Activated naive CD4-positive, alpha-beta T cell treated with anti-CD3 and anti-CD28 coated beads, Interleukin-2, amount 10 ng/mL, durations not matched to agents 7 days and 5 days (primary cell): ENCODE measurements at regions not wholly inside any gene's neighbourhood (a gene's known extent, or its start where the extent isn't known, plus 50 kb on each side); places are given as distances from the start of the nearest gene placed in this dataset.

ENCODE experiments used
- CTCF ChIA-PET: fragments of 350-600 bp; sonication (Branson Sonifier 250); formaldehyde crosslinking; loops from one replicate; lab custom pipeline; 2021; ENCODE audit warnings: antibody characterized with exemption; lab: Charles Lee
- DNase-seq: peaks from one replicate; pipeline ENCODE4 v3.0.0-alpha.2; 2020
- H3K27ac Mint-ChIP-seq: one replicate; pipeline ENCODE4 v1.8.0; 2021; ENCODE audit warnings: mild to moderate bottlenecking, moderate library complexity, mixed read lengths
- H3K27me3 Mint-ChIP-seq: one replicate; pipeline ENCODE4 v1.8.0; 2021; ENCODE audit warnings: mild to moderate bottlenecking, mixed read lengths
- H3K36me3 Mint-ChIP-seq: one replicate; pipeline ENCODE4 v1.8.0; 2021; ENCODE audit warnings: mixed read lengths
- H3K4me1 Mint-ChIP-seq: one replicate; pipeline ENCODE4 v1.8.0; 2021; ENCODE audit warnings: mixed read lengths
- H3K4me3 Mint-ChIP-seq: one replicate; pipeline ENCODE4 v1.8.0; 2021; ENCODE audit warnings: mild to moderate bottlenecking, moderate library complexity, mixed read lengths
- H3K9me3 Mint-ChIP-seq: one replicate; pipeline ENCODE4 v1.8.0; 2021; ENCODE audit warnings: mixed read lengths

DNA sequence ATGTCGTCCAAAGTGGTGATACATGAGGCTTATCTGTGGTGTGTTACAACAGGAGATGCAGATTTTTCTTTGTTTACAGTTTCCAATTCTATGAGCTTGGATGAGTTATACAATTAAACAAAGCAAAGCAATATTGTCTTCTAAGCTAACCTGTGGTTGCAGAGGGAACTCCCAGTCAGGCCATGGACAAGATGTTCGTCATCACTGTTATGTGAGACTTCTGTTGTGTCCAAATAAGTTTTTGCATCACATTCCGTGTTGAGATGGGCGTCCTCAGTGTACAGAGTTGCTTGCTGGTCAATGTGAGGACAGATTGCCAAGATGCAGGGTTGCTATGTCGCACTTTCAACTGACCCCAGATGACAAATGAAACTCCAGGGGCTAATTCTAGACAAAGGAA, 189.3 kb downstream of the IRF8 start:
- H3K4me3 Mint-ChIP-seq: no peak overlapping the region
- H3K4me1 Mint-ChIP-seq: peaks cover 6% of the 10 kb centered on the region
- H3K27ac Mint-ChIP-seq: no peak overlapping the region
- no peaks in the 10 kb centered on the region for H3K36me3 Mint-ChIP-seq
- CTCF ChIA-PET: no interaction called here
- H3K9me3 Mint-ChIP-seq: no peaks in the 10 kb centered on the region
- H3K27me3 Mint-ChIP-seq: no peaks in the 10 kb centered on the region
- DNase-seq: no peak

DNA sequence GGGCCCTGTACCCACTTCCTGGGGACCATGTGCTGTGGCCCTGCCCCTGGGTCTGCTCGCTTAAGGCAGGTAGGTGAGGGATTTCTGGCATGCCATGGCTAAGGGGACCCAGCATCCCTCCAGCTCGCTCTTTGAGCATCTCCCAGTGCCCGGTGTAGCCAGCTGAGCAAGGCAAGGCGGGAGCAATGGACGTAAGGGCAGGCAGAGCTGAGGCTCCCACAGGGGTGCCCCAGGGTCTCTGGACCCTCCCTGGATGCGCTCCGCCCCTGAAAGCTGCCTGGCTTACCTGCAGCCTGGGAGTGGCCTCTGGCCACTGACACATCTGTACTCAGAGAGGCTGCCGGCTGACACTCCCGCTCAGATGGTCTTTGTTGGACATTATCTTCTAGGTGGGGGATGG, 189.9 kb downstream of the IRF8 start:
- H3K4me3 Mint-ChIP-seq: no peak overlapping the region
- H3K9me3 Mint-ChIP-seq: no peaks in the 10 kb centered on the region
- DNase-seq: no peak
- CTCF ChIA-PET: no interaction called here
- no peak overlapping the region for H3K27ac Mint-ChIP-seq
- H3K27me3 Mint-ChIP-seq: no peaks in the 10 kb centered on the region
- H3K4me1 Mint-ChIP-seq: peaks cover 6% of the 10 kb centered on the region
- no peaks in the 10 kb centered on the region for H3K36me3 Mint-ChIP-seq

DNA sequence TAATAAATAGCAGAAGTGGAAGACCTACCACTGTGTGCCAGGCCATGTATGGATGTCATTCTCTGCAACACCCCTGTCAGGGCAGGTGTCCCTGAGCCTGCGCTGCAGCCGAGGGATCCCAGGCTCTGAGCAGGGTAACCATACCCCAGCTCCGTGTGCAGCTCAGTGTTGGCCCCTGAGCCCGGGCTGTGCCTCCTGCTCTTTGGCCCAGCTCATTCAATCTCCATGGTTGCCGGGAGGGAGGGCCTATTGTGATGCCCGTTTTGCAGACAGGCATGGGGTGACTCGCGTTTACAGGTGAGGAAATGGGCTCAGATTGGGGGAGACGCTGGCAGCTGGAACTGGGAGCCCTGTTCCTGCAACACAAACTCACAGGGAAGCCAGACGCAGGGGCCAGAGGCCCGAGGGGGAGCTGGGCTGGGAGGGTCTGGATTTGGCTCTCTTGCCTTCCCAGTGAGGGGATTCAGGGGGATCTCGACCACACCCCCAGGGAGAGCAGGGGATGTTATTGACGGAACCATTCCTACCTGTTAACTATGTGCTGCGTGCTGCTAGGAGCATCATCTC, 190.5 kb downstream of the IRF8 start:
- H3K9me3 Mint-ChIP-seq: no peaks in the 10 kb centered on the region
- H3K27ac Mint-ChIP-seq: no peak overlapping the region
- peaks cover 6% of the 10 kb centered on the region for H3K4me1 Mint-ChIP-seq
- no peaks in the 10 kb centered on the region for H3K27me3 Mint-ChIP-seq
- H3K36me3 Mint-ChIP-seq: no peaks in the 10 kb centered on the region
- no peak overlapping the region for H3K4me3 Mint-ChIP-seq
- CTCF ChIA-PET: no interaction called here
- DNase-seq: no peak

DNA sequence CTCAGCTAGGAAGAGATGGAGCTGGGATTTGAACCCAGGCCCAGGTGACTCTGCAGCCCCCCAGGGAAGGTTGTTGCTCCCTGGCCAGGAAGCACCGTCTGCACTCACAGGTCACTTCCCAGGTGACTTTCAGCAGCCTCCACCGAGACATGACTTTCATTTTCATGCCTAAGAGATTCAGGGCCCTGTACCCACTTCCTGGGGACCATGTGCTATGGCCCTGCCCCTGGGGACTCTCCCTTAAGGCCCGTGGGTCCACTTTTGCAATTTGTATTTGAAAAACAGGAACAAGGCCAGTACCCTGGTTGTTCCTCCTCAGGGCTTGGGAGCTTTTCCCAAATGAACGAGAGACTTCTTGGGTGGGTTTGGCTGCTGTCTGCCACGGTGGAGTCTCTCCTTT, 191.0 kb downstream of the IRF8 start:
- no peaks in the 10 kb centered on the region for H3K36me3 Mint-ChIP-seq
- no peak overlapping the region for H3K4me3 Mint-ChIP-seq
- no peak for DNase-seq
- peaks cover 6% of the 10 kb centered on the region for H3K4me1 Mint-ChIP-seq
- CTCF ChIA-PET: no interaction called here
- no peaks in the 10 kb centered on the region for H3K27me3 Mint-ChIP-seq
- no peak overlapping the region for H3K27ac Mint-ChIP-seq
- no peaks in the 10 kb centered on the region for H3K9me3 Mint-ChIP-seq

DNA sequence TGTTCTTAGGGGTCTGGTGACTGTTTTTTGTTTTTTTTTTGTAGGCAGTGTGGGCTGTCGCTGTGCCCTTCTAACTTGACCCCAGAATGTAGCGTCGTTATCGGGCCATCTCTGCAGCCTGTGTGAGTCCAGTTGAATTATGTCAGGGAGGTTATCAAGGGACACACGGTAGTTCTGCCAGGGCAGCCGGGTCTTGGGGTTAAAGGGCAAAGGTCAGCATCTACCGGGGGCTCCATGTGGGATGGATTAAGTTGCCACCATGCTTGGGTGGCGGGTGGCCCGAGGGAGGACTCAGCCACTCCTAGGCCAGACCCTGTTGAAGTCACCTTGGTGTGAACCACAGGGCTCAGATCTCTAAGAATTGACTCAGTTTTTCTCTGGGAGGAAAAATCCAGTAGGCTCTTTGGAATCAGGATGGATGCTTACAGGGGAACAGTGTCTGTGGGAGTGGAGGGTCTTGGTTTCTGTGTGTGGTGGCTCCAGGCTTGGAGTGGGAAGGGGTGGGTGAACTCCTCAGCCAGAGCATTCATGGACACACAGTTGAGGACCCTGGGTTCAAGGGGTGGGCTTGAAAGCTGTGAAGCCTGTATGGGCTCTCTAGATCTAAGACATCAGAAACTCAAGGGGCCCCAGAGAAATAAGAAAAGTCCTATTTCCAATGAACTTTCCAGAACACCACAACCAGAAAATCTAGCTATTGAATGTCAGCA, 191.7 kb downstream of the IRF8 start:
- Mint-ChIP-seq H3K4me3 (no peak overlapping the region), H3K27me3 (no peaks in the 10 kb centered on the region), H3K27ac (no peak overlapping the region), H3K36me3 (no peaks in the 10 kb centered on the region), H3K4me1 (peaks cover 6% of the 10 kb centered on the region), H3K9me3 (no peaks in the 10 kb centered on the region)
- DNase-seq: no peak
- CTCF ChIA-PET: no interaction called here

DNA sequence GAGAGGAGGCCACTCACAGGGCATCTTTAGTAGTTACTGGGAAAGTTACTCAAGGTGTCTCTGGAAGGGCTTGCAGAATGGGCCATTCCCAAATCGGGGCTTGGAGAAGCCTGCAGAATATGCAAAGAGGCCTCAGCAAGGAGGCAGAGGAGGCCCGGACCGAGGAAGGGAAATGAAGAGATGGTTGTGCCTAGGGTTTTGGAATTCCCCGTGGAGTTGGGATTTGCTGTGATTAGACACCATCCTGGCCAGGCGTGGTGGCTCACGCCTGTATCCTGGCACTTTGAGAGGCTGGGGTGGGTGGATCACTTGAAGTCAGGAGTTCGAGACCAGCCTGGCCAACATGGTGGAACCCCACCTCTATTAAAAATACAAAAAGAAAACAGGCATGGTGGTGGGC, 193.0 kb downstream of the IRF8 start:
- peaks cover 6% of the 10 kb centered on the region for H3K4me1 Mint-ChIP-seq
- H3K9me3 Mint-ChIP-seq: no peaks in the 10 kb centered on the region
- H3K4me3 Mint-ChIP-seq: no peak overlapping the region
- no peak overlapping the region for H3K27ac Mint-ChIP-seq
- H3K36me3 Mint-ChIP-seq: no peaks in the 10 kb centered on the region
- CTCF ChIA-PET: no interaction called here
- H3K27me3 Mint-ChIP-seq: no peaks in the 10 kb centered on the region
- DNase-seq: no peak

DNA sequence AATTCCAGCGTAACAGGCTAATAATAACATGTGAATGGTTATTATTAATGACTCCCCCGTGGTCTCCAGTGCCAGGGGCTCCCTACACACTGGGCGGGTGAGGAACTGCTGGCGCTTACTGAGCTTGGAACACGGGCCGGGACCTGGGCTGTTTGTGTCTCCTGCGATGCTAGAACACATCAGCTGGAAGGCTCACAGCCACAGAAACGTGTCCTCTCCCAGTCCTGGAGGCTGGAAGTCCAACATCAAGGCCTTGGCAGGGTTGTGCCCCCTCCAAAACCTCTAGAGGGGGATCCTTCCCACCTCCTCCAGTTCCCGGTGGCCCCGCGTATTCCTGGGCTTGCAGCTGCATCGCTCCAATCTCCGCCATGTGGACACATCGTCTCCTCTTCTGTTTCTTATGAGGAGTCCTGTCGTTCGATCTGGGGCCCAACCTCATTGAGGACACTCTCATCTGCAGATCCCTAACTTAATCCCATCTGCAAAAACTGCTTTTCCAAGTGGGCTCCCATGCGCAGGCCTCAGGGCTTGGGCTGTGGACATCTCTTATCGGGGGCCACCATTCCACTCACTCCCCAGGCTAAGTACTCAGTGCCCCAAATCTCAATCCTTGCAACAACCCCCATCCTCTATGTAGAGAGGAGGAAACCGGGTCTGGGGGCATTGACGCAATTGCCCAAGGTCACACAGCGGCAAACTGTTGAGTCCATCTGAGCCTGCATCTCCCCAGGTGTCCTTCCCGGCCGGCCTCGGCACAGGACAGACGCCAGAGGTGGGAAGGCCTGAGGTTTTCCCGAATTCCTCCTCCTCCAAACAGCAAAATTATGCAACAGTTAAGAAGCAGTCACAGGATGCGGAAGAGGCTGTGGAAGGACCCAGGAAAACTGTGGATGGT, 193.9 kb downstream of the IRF8 start:
- Mint-ChIP-seq H3K27me3 (no peaks in the 10 kb centered on the region), H3K27ac (no peak overlapping the region), H3K4me1 (peaks cover 6% of the 10 kb centered on the region), H3K4me3 (no peak overlapping the region), H3K9me3 (no peaks in the 10 kb centered on the region), H3K36me3 (no peaks in the 10 kb centered on the region)
- DNase-seq: no peak
- CTCF ChIA-PET: no interaction called here

DNA sequence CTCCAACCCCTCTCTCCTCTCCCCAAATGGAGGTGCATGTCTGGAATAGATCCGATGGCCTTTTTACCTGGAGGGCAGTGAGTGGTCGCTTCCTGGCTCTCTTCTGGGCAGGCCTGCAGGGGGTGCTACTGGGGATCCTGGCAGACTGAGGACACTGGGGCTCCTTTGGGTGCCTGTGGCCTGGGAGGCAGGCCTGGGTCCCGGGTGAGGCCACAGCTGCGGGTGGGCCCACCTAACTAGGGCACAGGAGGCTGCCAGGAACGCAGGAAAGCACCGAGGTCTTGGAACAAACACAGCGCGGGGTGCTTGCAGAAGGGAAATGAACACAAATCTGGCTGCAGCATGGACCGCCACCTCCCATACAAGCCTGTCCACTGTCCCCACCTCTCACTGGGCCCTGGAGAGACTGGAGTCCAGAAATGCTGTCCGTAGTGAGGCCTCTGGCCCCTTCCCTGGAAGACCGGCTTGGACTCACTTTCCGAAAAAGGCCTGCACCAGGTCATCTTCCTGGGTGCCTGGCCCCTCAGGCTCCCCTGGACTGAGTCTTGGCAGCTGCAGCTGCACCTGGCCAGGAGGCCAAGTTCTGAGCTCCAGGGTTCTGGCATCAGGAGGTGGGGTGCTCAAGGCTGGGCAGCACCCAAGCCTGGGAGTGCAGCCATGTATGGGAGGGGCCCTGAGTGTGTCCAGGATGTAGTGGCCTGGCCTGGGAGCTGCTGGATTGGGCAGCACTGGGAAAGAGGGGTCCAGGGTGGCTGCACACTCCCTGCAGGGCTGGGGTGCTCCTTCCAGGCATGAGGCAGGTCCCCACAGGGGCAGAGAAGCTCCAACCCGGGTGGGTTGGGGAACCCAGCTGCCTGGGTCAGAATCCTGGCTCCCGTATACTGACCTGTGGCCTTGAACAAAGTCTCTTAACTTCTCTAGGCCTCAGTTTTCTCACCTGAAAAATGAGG, 195.1 kb downstream of the IRF8 start:
- no peaks in the 10 kb centered on the region for H3K27me3 Mint-ChIP-seq
- CTCF ChIA-PET: no interaction called here
- no peak overlapping the region for H3K27ac Mint-ChIP-seq
- no peaks in the 10 kb centered on the region for H3K9me3 Mint-ChIP-seq
- no peak for DNase-seq
- H3K4me3 Mint-ChIP-seq: no peak overlapping the region
- H3K36me3 Mint-ChIP-seq: no peaks in the 10 kb centered on the region
- H3K4me1 Mint-ChIP-seq: peaks cover 6% of the 10 kb centered on the region

DNA sequence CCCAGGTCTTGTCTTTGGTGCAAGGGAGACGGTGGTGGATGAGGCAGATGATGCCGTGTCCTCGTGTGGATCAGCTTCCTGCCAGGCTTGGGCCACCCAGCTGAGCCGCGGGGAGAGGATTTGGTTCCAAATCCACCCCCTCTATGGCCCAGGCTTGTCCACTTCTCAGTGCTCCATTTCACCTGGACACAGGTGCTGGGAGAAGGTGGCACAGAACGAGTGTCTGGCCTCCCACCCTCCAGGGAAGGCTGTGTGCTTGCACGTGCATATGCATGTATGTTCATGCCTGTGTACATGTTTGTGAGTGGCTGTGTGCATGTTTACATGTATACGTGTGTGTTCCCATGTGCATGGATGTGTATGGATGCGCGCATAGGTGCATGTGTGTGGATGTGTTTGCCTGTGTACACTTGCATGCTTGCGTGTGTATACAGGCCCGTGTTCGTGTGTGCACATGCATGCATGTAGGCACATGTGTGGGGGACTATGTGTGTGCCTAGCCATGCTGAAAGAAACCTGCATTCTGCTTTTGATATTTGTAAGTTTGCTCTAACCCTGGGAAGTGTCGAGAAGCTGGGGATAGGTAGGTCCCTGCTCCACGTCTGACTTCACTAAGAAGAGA, 196.3 kb downstream of the IRF8 start:
- DNase-seq: no peak
- Mint-ChIP-seq H3K4me3 (no peak overlapping the region), H3K9me3 (no peaks in the 10 kb centered on the region), H3K36me3 (no peaks in the 10 kb centered on the region), H3K27ac (no peak overlapping the region), H3K27me3 (no peaks in the 10 kb centered on the region), H3K4me1 (no peaks in the 10 kb centered on the region)
- CTCF ChIA-PET: no interaction called here

DNA sequence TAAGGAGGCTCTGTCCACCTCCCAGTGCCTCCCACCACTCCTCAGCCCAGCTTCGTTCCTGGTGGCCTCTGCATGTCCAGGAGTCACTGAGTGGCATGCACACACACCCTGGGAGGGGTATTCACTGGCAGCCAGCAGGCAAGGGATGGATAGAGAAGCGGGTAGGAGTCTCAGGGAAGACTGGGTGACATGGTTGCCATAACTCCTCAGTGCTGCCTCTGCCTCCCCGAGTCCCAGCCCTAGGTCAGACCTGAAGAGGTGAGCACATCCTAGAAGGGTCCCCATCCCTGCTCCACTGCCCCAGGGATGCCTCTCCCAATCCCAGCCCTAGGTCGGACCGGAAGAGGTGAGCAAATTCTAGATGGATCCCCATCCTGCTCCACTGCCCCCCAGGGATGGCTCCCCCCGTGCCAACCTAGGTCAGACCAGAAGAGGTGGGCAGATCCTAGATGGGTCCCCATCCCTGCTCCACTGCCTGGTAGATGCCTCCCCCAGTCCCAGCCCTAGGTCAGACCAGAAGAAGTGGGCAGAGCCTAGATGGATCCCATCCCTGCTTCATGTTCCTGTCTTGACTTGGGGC, 197.0 kb downstream of the IRF8 start:
- DNase-seq: no peak
- H3K9me3 Mint-ChIP-seq: no peaks in the 10 kb centered on the region

DNA sequence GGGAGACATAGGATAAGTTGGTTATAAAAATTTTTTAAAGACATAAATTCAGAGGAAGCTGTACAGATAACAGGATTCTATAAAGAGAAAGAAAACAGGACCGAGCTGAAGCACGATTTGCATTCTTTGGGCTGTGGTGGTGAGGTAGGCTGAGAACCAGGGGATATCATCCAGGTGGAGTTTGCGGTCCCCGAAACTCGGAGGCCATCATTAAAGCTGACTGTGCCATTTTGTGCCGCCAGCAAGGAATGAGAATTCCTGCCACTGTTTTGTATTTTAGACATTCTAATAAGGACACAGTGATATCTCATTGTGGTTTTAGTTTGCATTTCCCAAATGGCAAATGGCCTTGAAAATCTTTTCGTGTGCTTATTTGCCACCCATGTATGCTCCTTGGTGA, 197.9 kb downstream of the IRF8 start:
- Mint-ChIP-seq H3K27me3 (peaks cover 2% of the 10 kb centered on the region), H3K4me1 (no peaks in the 10 kb centered on the region), H3K27ac (no peak overlapping the region), H3K4me3 (no peak overlapping the region), H3K9me3 (no peaks in the 10 kb centered on the region), H3K36me3 (no peaks in the 10 kb centered on the region)
- CTCF ChIA-PET: no interaction called here
- DNase-seq: no peak

More for the DNA sequence above, 197.0 kb downstream of the IRF8 start:
- no peaks in the 10 kb centered on the region for H3K36me3 Mint-ChIP-seq
- CTCF ChIA-PET: no interaction called here
- H3K27me3 Mint-ChIP-seq: no peaks in the 10 kb centered on the region
- H3K4me3 Mint-ChIP-seq: no peak overlapping the region
- no peak overlapping the region for H3K27ac Mint-ChIP-seq
- no peaks in the 10 kb centered on the region for H3K4me1 Mint-ChIP-seq

DNA sequence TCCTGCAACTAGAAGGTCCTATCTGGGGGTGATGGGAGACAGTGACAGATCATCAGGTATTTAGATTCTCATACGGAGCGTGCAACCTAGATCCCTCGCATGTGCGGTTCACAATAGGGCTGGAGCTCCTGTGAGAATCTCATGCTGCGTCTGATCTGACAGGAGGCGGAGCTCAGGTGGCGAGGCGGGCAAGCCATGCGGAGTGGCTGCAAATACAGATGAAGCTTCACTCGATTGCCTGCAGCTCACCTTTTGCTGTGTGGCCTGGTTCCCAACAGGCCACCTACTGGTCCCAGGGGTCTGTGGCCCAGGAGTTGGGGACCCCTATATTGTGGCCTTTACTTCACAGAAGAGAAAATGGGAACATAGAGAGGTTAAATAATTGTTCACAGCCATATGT, 200.4 kb downstream of the IRF8 start:
- Mint-ChIP-seq H3K4me1 (no peaks in the 10 kb centered on the region), H3K36me3 (no peaks in the 10 kb centered on the region), H3K27me3 (peaks cover 7% of the 10 kb centered on the region), H3K9me3 (no peaks in the 10 kb centered on the region), H3K4me3 (no peak overlapping the region), H3K27ac (no peak overlapping the region)
- no peak for DNase-seq
- CTCF ChIA-PET: no interaction called here
